Pons (tissue), 1 donor: ENCODE measurements at regions not wholly inside any gene's neighbourhood (a gene's known extent, or its start where the extent isn't known, plus 50 kb on each side); places are given as distances from the start of the nearest gene placed in this dataset.

ENCODE experiments used
- DNase-seq: peaks from one replicate; pipeline ENCODE4 v3.0.0-alpha.2; 2016; ENCODE audit warnings: low spot score

DNA sequence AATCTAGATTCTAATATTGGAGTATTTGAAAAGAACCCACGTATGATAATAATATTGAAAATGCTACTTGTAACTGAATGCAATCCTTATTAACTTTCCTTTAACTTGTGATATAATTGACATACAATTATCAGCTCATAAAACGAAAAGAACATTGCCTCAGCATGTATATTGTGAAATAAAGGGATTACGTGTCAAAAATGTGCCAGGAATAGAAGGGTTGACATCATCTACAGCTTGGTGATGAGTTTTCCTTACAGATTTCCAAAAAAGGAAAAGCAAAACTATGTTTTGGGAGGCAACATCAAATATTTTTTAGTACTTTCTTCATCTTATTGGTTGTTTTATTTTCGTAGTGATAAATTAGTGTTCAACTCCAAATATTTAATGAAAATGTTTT, 266.0 kb upstream of the PTGER4 start:
- no peak for DNase-seq

DNA sequence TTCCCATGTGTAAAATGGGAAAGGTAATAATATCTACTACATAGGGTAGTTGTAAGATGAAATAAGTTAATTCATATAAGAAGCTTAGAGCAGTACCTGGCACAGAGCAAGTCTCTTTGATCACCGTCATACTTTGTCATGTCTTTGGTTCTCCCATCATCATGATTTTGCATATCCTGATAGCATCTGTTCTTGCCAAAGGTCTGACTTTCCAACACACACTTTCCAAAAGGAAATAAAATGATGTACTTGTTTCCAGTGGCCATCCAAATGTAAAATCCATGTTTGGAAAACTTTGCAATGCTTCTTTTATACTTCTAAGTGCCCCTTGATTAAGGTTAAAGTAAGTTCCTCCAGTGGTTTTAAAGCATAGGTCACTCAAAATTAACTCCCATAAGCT, 266.9 kb upstream of the PTGER4 start:
- no peak for DNase-seq

DNA sequence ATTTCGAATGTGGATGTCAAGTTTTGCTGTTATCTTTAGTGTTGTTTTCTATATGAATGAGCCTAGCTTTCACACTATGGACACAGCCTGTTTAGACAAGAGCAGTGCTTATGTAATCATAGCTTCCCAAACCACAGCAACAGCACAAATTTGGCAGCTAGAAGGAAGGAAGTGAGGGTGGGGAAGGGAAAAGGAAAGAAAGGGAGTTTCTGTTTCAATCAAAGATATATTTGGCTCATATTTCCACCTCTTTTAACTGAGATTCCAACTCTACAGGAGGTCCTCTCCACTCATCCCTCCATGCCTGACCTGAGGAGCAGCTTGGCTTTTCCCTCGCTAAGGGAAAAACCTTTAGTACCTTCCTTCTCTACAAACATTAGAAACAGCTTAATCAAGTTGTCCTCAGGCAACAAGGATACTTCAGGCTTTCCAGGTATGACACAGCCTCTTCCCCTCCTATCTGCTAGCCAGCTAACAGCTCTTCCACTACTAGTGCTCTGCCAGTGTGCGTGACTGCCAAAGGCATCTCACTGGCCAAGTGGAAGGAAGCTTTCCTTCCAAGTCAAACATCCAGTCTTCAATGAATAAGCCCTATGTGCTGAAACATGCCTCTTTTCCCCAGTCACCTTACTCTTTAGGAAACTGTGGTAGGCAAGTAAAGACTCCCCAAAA, 268.6 kb upstream of the PTGER4 start:
- peak; percentile 61 for DNase-seq

DNA sequence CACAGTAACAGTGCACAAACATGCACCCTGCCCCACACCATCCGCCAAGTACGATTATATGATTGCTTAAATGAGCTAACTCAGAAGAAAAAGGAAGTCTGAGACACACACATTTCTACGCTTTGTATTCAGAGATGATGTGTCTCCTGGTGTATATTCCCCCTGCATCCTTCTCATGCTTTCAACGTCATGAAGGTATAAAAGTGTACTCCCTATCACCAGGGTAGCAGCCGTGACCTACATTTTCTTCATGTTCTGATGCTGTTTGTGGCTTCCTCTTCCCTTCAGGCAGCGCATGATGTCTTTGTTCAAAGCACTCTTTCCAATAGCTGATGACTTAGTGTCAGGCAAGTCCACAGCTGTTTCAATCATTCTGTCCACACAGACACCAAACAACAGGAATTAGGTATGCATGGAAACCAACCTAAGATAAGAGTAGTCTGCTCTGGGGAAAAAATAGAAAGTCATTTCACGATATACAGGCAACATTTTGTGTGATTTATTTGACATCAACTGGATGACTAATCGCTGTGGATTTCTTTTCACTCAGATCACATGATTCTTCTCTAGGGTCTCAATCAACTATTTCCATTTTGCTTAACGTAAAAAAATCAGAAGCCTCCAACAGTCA, 269.4 kb upstream of the PTGER4 start:
- peak; percentile 59 for DNase-seq

DNA sequence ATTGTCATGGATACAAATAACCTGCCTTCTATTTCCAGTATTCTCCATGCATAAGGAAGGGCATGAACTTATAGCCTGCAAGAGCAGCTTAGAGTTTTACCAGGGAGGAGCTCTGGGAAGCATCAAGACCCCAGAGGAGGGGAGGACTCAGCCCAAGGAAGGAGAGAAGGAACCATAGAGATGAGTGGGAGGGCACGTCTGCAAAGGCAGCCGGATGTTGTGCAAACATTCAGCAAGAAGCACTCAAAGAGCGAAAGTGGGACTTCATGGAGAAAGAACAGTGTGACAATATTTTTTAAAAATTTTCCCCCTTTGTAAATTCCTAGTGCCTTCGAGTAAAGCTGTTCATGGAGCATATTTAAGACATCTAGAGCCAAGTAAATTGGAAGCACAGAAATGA, 270.1 kb upstream of the PTGER4 start:
- DNase-seq: peak; percentile 28

DNA sequence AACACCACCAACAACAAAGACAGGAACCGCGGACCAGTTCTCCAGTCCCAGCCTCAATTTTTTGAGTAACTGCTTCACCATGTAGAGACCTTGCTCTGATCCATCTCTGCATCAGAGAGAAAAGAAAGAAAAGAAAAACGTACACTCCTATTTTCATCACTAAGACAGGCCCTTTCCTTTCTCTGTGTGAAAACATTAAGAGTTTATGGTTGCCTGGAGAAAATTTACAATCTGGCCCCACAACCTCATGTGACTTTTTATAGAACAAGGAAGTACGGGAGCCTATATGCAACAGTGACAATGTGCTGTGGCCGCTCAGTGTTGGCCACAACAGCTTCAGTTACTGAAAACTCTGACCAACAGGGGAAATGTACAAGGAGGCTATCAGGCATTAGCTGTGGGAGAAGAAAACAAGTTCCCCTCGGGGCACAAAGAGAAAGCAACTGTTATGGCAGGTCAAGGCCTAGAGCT, 272.9 kb upstream of the PTGER4 start:
- no peak for DNase-seq

DNA sequence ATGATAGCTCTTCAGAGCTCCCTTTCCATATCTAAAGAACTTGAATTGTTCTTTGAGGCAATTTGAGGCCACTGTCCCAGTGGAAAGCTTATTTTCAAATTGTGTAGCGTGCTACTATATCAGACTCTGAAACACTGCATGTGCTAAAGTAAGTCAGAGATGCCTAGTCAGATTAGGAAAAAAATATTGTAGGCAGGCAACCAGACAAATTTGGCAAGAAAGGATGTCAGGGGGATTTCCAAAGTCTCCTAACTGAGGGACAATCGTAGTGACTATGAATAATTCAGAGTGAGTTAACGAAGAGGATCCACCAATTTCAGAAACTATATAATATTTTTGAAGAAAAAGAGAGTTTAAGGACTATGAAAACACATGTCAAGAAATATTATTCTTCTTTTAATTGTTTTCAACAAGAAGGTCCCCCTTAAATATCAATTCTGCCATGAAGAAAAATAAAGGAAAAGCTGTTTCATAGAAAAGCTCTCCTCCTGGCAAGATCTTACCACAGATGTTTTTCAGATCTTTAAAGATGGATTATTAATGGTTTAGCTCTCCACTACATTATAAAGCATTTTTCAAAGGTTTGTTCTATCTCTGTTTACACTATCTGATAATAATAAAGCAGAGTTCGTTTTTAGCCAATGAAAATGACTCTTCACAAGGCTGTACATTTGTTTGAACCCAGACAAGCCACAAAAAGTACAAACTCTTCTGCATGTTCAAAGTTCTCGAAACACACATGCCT, 273.5 kb upstream of the PTGER4 start:
- DNase-seq: no peak

DNA sequence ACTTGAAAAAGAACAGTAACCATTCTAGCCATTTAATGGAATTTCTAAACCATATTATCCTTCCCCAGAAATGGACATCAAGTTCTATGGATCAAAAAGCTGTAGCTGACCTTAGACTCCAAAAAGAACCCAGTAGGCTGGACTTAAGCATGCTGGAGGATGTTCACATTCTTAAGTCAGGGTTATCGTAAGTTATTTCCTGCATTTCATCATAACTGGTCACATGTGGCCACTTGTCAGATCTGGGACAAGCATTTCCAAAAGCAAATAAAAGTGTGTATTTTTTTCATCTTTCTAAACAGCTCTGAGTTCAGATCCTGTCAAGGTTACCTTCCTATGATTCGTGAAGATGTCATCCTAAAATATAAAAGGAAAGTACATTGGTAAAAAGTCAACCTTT, 274.5 kb upstream of the PTGER4 start:
- no peak for DNase-seq

DNA sequence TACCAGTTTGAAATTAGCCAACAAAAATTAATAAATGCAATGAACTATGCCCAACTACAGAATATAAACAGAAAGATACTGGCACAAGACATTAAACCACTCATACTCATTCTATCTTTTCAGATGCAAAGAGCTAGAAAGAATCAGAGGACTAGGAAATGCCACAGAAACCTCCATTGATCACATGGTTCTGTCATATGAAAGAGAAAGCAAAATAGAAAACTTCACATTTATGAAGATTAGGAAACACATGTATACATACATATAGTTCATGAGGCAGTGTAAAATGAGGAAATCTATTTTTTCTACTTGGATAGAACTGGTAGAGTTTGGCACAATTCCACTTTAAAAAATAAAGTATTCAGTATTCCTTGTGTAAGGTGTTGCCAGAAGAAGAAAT, 275.1 kb upstream of the PTGER4 start:
- DNase-seq: no peak

DNA sequence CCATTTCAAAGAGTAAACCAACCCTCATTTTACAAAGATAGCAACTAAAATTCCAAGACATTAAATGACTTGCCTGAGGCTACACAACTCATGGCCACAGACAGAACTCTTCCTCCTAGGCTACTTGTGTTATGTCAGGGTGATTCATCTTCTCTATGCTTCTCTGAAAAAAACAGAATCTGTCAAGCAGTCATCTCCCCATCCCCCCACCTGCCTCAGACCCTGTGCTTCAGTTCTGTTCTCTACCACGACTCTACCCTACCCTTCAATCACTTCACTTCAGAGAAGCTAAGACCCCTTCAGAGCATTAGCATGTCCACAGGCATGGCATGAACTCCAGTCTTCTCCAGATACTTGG, 277.7 kb upstream of the PTGER4 start:
- no peak for DNase-seq

DNA sequence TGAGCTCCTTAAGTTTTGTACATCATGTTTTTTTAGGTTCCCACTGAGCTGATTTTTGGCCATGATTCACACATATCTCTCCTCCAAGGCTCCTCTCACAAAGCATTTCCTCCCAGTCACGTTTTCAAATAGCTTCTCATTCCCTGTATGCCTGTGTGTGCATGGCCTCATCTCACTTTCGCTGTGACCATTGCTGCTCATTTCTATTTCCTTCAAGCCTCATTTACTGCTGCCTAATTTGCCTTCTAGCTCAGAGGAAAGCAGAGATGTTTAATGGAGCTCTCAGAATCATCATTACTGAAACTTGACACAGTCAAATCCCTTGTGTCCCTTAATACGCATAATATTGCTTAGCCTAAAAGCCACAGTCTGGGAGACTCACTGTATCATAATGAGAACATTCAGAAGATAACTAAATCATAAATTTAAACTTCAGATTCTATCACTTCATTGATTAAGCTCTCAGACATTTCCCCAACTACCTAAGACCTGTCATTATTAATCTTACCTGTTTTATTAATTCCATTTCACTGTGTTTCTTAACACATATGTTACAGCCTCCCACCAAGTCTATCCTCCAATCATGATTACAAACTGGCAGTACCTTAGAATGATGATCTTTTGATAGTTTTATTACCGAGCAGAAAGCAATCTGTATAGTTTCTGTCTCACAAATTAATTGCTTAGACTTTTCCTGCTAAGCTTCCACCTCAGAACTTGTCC, 278.3 kb upstream of the PTGER4 start:
- no peak for DNase-seq

DNA sequence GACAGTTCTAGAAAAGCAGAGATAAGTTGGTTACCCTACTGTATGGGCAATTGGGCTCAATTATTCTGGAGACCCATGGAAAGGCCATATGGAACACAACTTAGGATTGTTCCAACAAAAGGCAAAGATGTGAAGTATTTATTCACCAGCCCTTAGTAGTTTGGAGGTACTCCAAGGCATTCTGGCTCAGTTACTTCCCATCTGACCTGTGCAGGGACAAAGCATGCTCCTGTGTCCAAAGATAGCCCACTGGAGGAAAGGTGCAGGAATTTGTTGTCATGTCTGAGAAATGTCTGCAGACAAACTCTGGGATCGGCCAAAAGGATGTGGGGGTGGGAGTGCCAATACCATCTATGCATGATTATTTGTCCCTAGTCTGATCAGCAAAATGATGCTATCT, 279.5 kb upstream of the PTGER4 start:
- no peak for DNase-seq

DNA sequence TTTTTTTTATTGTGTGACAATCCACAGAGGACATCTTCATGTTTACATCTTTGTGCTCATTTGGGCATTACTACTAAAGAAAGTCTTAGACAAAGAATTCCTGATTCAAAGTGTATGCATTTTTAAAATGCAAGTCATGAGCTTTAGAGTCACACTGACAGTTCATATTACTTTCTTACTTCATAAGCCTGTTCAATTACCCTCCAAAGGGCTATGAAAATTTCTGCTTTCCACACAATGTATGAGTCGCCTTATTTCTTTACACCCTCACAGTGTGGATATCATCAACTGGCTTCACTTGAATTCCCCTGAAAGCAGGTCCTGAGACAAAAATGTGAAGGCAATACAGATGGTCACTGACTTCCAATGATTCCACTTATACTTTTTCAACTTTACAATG, 280.4 kb upstream of the PTGER4 start:
- no peak for DNase-seq

DNA sequence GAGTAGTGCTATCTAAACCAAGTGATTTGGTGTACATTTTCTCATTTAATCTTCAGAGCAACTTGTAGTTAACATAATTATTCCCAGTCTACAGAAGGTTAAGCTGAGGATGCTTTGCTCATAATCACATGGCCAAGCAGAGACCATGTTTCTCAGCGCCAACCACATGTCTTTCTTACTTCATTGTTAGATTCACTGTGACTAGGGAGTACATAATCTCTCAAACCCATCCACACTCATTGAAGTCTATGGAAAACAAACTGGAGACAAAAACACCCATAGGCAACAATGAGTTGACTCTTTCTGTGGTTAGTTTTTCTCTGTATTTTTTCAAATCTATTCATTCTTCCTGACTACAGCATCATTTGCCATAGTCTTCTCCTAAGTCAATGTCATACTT, 281.7 kb upstream of the PTGER4 start:
- no peak for DNase-seq

DNA sequence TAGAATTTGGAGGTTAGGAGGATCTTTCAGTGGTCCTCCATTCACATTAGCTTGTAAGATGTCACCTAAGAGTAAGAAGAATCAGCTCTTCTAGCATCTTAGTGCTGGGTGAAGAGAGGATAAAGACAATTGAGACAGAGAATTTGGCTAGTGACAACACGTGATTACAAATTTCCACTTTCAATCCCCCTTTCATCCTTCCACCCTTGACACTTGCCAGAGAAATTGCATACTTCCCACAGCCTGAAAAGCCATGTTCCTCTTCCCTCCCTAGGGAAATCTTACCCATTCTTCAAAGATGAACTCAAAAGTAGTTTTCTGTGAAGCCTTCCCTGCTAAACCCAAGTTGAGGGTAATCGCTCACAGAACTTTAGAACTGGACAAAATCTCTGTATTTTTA, 282.6 kb upstream of the PTGER4 start:
- no peak for DNase-seq

DNA sequence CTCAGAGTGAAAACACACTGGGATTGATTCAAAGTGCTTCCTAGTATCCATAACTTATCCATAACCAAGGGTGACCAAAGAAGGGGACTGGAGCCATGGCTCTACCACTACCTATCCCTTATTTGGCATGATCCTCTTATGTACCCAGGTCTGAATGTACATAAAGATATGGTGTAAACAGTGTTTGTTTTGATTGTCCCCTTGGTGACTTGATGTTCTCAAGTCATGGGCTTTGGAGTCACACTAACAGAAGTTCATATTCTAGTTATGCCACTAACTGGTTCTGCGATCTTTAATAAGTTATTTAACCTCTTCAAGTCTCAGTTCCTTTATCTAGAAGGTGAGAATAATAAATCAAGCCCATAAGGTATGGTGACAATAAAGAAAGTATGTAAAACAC, 283.4 kb upstream of the PTGER4 start:
- DNase-seq: no peak

DNA sequence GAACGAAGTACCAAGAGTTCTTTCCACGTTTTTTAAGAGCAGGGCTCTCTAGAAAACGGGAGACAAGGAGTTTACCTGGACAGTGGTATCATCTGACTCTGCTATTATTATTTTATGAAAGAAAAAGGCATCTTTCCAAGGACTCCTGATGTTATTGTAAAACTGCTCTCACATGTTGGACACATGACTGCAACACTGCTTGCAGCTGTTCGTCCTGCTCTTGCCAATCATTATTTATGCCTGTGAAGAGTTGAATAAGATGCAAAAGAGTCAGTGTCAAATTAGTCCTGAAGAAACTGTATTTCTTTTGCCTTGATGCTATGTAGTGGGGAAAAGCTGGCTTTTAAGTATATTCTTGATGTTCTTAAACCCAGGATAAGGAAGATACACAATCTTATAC, 284.5 kb upstream of the PTGER4 start:
- no peak for DNase-seq

DNA sequence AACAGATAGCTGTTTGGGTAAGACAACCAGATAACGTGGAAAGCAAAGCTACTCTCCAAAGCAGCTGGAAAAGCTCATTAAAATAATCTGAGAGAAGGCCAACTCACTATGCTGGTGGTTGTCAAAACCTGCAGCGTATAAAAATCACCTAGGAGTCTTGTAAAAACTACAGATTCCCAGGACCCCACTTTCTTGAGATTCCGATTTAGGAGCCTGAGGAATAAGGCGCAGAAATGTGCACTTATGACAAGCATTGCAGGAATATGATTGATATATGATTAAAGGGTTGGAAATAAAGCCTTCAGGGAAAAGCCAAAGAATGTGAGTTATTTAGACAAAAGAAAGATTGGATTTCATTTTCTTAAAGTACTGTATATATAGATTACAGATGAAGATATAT, 285.0 kb upstream of the PTGER4 start:
- DNase-seq: no peak

DNA sequence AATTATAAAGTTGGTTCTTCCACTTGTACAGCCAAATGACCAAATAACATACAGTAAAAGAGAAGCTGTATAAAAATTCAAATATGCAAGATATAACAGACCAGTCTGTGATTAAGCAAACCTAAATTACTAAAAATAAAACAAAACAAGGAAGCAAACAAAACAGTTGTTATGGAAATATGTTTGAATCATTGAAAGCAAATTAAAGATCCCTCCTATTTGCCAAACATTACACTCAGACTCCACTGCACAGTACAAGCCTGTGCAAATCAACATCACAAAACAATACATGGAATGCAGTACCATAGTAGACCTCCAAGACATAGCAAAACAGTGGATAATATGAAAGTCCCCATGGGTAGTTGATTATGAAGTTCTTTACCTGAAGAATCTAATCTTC, 288.1 kb upstream of the PTGER4 start:
- DNase-seq: no peak

DNA sequence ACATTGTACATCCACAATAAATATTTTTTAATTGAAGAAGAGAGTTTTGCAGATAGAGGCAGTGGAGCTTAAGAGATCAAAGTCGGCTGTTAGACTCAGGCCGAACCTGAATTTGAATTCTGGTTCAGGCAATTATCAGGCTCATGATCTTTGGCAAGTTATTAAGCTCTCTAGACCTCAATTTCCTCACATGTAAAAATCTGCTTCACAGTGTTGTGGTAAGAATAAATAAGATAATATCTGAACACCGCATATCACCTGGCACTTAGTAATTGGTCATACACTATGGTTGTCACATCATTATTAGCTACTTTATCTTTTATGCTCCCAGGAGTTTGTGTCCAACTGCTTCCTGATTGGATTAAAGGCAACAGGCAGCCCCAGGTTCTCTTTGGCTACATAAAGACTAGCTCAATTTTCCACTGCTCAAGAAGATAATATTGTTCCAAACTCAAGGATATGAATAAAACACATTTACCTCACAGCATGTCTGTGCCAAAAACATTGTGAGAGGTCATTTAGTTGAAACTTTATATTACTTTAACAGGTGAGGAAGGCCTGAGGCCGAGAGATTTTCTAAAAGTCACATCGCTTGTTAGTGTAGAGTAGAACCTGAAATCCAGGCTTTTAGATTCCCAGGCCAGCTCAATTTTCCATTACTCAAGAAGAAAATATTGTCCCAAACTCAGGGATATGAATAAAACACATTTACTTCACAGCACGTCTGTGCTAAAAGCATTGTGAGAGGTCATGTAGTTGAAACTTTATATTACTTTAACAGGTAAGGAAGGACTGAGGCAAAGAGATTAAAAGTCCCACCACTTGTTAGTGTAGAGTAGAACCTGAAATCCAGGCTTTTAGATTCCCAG, 289.2 kb upstream of the PTGER4 start:
- DNase-seq: no peak

DNA sequence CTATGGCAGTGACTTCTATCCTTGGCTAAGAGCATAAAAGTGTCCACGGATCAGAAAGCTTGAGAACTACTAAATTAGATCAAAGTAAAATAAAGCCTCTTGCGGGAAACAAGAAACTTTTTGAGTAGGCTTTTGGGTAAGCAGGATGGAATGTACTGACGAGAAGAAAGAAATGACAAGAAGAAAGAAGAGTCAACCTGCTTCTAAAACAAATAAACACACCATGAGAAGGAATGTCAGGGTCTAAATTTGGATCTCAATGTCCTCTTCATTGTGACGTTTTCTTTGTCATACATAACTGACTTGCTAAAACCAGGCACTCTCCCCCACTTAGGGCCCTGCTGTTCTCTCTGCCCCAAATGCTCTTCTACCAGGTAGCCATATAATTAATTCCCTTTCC, 290.1 kb upstream of the PTGER4 start:
- DNase-seq: no peak

DNA sequence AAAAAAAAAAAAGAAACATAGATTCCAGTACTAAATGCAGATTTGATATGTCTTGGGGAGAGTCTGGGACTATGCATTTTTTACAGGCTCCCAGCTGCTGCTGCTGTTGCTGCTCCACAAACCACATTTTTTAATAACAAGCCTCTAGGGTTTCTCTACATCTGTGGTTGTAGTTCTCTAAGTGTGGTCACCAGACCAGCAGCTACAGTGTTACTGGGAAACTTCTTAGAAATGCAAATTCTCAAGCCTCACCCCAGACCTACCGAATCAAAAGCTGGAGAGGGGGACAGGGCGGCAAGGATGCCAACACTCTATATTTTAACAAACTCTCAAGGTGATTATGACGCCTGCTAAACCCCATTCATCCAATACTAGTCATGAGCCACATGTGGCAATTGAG, 293.4 kb upstream of the PTGER4 start:
- DNase-seq: no peak
